Esophagus (tissue), 2 donors: ENCODE measurements at regions not wholly inside any gene's neighbourhood (a gene's known extent, or its start where the extent isn't known, plus 50 kb on each side); places are given as distances from the start of the nearest gene placed in this dataset.
A peak's percentile ranks its signal among the peaks of the same experiment; 100 is the strongest.
"Not testable (repeated sequence)": the region's sequence is repeated elsewhere in the genome, so short reads cannot be mapped to it uniquely, and the experiment has no call there.

Experiments used
- H3K27ac ChIP-seq, 2 donors: one replicate each; pipeline ENCODE4 v1.5.1; 2013; ENCODE audit warnings: low read depth in 2 of 2, mild to moderate bottlenecking in 2 of 2, inconsistent platforms in 1 of 2, low read length in 1 of 2, moderate library complexity in 1 of 2
- H3K27me3 ChIP-seq, 2 donors: one replicate each; pipeline ENCODE4 v1.6.1; 2013; ENCODE audit warnings: low read length in 2 of 2, control low read depth in 1 of 2, mild to moderate bottlenecking in 1 of 2; ENCODE audit not compliant: insufficient read depth in 2 of 2, control insufficient read depth in 1 of 2
- H3K36me3 ChIP-seq, 2 donors: one replicate each; pipeline ENCODE4 v1.6.1; 2013; ENCODE audit warnings: low read length in 1 of 2; ENCODE audit not compliant: control insufficient read depth in 2 of 2, insufficient read depth in 2 of 2
- H3K4me1 ChIP-seq, 2 donors: one replicate each; pipeline ENCODE4 v1.6.1; 2013; ENCODE audit warnings: low read length in 1 of 2; ENCODE audit not compliant: control insufficient read depth in 2 of 2, insufficient read depth in 2 of 2
- H3K4me3 ChIP-seq, 2 donors: one replicate each; pipeline ENCODE4 v1.5.1; 2013; ENCODE audit warnings: low read length in 2 of 2, mild to moderate bottlenecking in 2 of 2, low read depth in 1 of 2, moderate library complexity in 1 of 2
- H3K9me3 ChIP-seq, 2 donors: one replicate each; pipeline ENCODE4 v1.6.1; 2013; ENCODE audit warnings: mild to moderate bottlenecking in 2 of 2, low read depth in 1 of 2, low read length in 1 of 2, moderate library complexity in 1 of 2; ENCODE audit not compliant: control insufficient read depth in 2 of 2, insufficient read depth in 1 of 2
- WGBS, 2 donors: extraction: QIAGEN DNeasy Blood & Tissue Kit; methylation state at CpG; one replicate each; pipeline ENCODE4 v1.1.7; 2013; 5-methylcytosine and 5-hydroxymethylcytosine counted together
- donor health status: healthy with polysubstance abuse.
- donor health status: Bipolar disorder and iron deficiency.

DNA sequence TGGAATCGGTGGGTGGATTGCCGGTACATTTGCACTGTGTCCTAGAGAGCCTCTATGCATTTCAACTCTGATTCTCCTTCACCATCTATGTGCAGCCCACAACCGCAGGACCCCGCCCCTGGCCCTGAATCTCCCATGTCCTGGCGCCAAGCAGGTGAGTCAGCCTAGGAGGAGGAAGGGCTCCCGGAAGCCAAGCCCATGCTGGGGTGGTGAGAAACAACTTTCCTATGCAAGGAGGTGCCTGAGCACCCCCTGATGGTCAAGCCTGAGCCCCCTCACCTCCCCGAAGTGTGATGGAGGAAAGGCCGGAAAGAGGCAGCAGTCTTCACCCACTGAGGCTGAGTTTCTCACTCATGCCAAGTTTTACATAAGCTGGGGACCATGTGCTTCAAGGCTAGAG, 110.8 kb downstream of the TNFRSF13B start:
- H3K27me3 ChIP-seq, H3K4me3 ChIP-seq, H3K4me1 ChIP-seq, H3K36me3 ChIP-seq, H3K9me3 ChIP-seq: not testable (repeated sequence)
- peak overlapping the region in 1 of 2 donors; percentile 6 for H3K27ac ChIP-seq
- 66 to 69% methylated on average over 8 of the region's 8 CpGs for WGBS, 2 donors

DNA sequence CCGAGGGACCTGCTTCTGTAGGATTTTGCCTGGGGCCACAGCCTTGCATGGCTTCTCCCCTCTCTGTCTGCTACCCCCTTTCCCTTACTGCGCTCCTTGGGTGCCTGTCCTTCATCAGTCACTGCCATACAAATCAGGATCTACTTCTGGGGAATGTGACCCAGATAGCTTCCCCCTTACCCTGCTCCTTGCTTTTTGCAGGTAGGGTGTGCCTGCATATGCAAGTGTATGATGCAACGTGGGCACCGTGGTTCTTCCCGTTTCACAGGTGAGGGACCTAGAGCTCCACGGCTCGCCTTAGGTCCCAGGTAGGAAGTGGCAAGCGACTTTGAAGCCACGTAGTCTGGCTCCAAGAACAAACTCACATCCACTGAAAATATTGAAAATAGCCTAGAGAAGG, 111.5 kb downstream of the TNFRSF13B start:
- H3K27me3 ChIP-seq, H3K4me3 ChIP-seq, H3K9me3 ChIP-seq, H3K36me3 ChIP-seq, H3K4me1 ChIP-seq: not testable (repeated sequence)
- 78 to 86% methylated on average over 9 of the region's 9 CpGs for WGBS, 2 donors
- peak overlapping the region; percentile 15 to 21 for H3K27ac ChIP-seq

DNA sequence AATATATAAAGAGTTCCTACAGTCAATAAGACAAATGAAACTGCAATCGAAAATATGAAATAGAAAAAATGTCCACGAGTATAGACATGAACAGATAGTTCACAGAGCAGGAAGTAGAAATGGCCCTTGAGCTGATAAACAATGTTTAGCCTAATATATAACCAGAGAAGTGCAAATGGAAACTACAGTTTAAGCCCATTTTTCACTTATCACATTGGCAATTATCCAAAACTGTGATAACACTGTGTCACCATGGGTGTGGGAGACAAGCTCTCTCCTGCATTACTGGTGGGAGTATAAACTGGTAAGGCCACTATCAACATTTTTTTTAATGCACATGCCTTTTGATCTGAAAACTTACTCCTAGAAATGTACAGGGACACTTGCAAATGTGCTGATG, 112.4 kb downstream of the TNFRSF13B start:
- not testable (repeated sequence) for H3K27ac ChIP-seq, H3K27me3 ChIP-seq, H3K4me3 ChIP-seq, H3K9me3 ChIP-seq, H3K4me1 ChIP-seq, H3K36me3 ChIP-seq
- 20 to 100% methylated on average over 1 of the region's 2 CpGs for WGBS, 2 donors

DNA sequence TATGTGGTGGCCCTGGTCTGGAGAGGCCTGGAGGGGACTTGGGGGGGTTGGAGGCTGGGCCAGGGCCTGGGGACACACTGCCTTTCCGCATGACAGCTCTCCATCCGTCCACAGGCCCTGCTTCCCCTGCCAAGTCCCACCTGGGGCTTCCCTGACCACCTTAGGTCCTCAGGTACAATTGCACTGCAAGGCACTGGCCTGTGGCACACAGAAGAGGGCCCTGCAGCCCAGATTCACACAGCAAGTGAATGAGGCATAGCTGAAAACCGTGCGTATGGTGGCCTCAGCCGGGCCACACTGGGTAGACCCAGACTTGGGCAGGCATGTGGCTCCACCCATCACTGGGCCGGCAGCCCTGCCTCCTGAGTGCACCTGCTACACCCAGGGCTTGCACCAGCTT, 114.2 kb downstream of the TNFRSF13B start:
- H3K27ac ChIP-seq = not testable (repeated sequence)

DNA sequence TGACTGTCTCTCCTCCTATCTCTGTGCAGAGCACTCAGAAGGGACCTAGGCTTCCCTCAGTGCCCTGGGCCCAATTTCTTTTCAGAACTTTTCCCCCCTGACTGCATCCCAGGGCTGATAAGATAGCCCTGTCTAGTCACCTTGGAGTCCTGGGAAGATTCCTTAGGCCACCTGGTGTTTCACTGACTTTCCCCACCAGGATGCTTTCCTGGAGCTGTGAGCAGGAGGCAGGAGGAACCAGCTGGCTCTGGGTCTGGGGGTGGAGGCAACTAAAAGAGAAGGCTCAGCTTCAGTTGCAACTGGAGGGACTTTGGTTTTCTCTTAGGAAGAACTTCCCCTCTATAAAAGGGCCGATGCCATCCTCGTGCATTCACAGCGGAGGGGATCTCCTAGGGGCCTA, 115.1 kb downstream of the TNFRSF13B start:
- not testable (repeated sequence) for H3K36me3 ChIP-seq, H3K4me3 ChIP-seq, H3K9me3 ChIP-seq

More for the DNA sequence above, 114.2 kb downstream of the TNFRSF13B start:
- H3K27me3 ChIP-seq, H3K36me3 ChIP-seq, H3K4me1 ChIP-seq, H3K4me3 ChIP-seq, H3K9me3 ChIP-seq: not testable (repeated sequence)
- 78 to 87% methylated on average over 6 of the region's 6 CpGs for WGBS, 2 donors

DNA sequence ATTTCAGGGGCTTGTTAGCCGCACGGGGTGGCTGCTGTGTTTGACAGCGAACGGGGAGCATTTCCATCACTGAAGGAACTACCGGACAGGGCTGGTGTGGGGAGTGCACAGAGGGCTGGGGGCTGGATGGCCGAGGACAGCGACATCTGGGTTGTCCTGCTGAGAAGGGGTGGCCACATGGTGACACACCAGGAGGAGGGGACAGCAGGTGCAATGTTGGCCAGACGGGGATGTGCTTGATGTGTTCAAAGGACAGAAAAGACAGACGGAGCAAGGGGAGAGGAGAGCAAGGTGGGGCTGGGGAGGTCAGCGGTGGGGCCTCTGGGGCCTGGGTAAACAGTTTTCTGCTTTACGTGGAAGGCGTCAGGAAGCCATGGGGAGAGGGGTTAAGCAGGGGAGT, 115.7 kb downstream of the TNFRSF13B start:
- not testable (repeated sequence) for H3K9me3 ChIP-seq, H3K27ac ChIP-seq, H3K4me3 ChIP-seq, H3K27me3 ChIP-seq, H3K4me1 ChIP-seq, H3K36me3 ChIP-seq
- WGBS, 2 donors = 66 to 78% methylated on average over 12 of the region's 12 CpGs

More for the DNA sequence above, 115.1 kb downstream of the TNFRSF13B start:
- not testable (repeated sequence) for H3K27ac ChIP-seq, H3K4me1 ChIP-seq, H3K27me3 ChIP-seq
- WGBS, 2 donors = 79 to 86% methylated on average over 3 of the region's 3 CpGs

DNA sequence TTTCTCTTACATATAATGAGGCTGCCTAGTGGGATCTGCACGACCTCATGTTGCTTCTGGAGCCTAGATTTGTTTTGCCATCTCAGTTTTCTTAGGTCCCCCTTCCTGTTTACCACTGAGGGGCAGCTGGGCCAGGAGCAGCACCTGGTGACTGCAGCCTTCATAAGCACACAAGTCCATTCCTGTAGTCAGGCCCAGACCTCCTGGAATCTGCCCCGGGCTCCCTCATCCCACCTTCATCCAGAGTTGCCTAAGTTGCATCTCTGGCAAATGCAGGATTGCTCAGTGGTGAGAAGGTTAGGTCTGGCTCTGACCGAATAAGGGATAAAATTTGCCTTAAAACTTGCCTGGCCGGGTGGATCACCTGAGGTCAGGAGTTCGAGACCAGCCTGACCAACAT, 117.3 kb downstream of the TNFRSF13B start:
- H3K36me3 ChIP-seq, H3K27ac ChIP-seq, H3K4me3 ChIP-seq, H3K4me1 ChIP-seq, H3K27me3 ChIP-seq, H3K9me3 ChIP-seq: not testable (repeated sequence)
- 84 to 85% methylated on average over 5 of the region's 5 CpGs for WGBS, 2 donors

DNA sequence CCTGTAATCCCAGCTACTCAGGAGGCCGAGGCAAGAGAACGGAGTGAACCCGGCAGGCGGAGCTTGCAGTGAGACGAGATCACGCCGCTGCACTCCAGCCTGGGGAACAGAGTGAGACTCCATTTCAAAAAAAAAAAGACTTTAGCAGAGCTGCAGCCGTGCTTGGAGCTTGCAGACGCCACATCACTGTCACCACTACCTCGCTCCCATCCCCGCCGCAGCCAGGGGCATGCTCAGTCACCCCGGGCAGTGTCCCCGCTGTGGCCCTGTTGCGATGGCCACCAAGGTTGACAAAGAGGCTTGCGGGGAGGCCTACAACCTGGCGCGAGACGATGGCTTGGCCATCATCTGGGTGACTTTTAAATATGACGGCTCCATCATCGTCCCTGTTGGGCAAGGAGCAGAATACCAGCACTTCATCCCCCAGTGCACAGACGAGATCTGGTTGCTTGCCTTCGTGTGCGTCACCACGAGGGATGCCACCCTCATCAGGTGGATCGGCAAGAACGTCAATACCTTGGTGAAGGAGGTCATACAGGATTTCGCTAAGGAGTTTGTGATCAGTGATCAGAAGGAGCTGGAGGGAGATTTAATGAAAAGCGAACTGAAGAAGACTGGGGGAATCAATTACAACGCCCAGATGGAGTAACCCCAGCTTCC, 118.1 kb downstream of the TNFRSF13B start:
- Histone ChIP-seq H3K27ac (no peak overlapping the region), H3K27me3 (no peaks in the 10 kb centered on the region), H3K4me1 (no peaks in the 10 kb centered on the region), H3K9me3 (no peaks in the 10 kb centered on the region), H3K36me3 (no peaks in the 10 kb centered on the region), H3K4me3 (no peak overlapping the region)
- WGBS, 2 donors = 86 to 88% methylated on average over 30 of the region's 30 CpGs

DNA sequence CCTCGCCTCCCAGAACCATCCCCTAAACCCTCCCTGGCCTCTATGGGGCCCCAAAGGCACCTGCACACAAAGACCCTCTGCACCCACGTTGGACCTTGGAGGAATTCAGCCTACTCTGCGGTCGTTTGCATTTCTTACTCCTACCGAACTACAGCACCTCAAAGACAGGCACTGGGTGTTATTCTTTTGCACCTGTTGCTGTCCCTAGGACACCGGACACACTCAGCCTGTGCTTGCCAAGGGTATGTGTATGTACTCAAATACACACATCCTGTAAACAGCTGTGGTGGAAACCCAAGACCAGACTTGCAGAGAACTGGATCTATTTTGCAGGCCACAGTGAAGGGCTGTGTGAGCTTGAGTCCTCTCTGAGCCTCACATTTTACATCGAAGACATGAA, 122.1 kb downstream of the TNFRSF13B start:
- not testable (repeated sequence) for H3K9me3 ChIP-seq, H3K4me1 ChIP-seq, H3K27ac ChIP-seq, H3K4me3 ChIP-seq, H3K27me3 ChIP-seq, H3K36me3 ChIP-seq
- WGBS, 2 donors = 60 to 76% methylated on average over 4 to 6 of the region's 7 CpGs

DNA sequence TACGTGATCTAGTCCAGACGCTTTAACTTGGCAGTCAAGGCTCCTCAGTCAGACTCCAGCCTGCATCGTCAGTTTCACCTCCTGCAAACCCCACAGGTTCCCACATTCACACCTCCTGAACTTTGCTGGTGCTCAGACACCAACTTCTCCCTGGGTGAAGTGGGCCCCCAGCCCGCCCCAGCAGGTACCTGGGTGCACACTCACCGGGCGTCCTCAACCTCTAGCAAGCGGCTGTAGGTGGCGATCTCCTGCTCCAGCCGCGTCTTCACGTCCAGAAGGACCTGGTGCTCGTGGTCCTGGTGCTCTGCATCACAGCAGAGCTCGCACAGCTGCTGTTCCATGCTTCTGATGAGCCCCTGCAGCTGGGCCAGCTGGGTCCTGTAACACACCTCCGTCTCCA, 122.9 kb downstream of the TNFRSF13B start:
- not testable (repeated sequence) for H3K27ac ChIP-seq, H3K4me1 ChIP-seq, H3K36me3 ChIP-seq

More for the DNA sequence above, 122.9 kb downstream of the TNFRSF13B start:
- not testable (repeated sequence) for H3K9me3 ChIP-seq, H3K4me3 ChIP-seq, H3K27me3 ChIP-seq
- 88 to 92% methylated on average over 5 to 9 of the region's 14 CpGs for WGBS, 2 donors
